Right lobe of liver (tissue), 6 donors: ENCODE measurements at regions not wholly inside any gene's neighbourhood (a gene's known extent, or its start where the extent isn't known, plus 50 kb on each side); places are given as distances from the start of the nearest gene placed in this dataset.
A peak's percentile ranks its signal among the peaks of the same experiment; 100 is the strongest.

Experiments
- ATAC-seq, 4 donors: fragments of 200-7000 bp; cut with Tn5 transposase; one replicate each; pipeline ENCODE4 v1.9.1; 2020; ENCODE audit warnings: mild to moderate bottlenecking in 4 of 4, moderate library complexity in 4 of 4
- DNase-seq, 3 donors: peaks; one replicate each; pipeline ENCODE4 v3.0.0-alpha.2; 2020
- H3K27ac ChIP-seq, 3 donors: fragments of 200-600 bp; one replicate each; pipeline ENCODE4 v1.8.0; 2022
- H3K27me3 ChIP-seq, 2 donors: fragments of 200-600 bp; one replicate each; pipeline ENCODE4 v1.8.0; 2022
- H3K36me3 ChIP-seq, 4 donors: fragments of 200-600 bp; sonication (generic) in 1 of 4; one replicate each; pipeline versions ENCODE4 v1.5.1 to v1.8.0; 2017 to 2022; ENCODE audit warnings: control low read depth in 1 of 4
- H3K4me1 ChIP-seq, 4 donors: fragments of 200-600 bp; sonication (generic) in 1 of 4; one replicate each; pipeline versions ENCODE4 v1.5.1 to v1.8.0; 2017 to 2022; ENCODE audit warnings: control low read depth in 1 of 4
- H3K4me3 ChIP-seq, 3 donors: fragments of 200-600 bp; one replicate each; pipeline ENCODE4 v1.8.0; 2022
- H3K9me3 ChIP-seq, 4 donors: fragments of 200-600 bp; sonication (generic) in 1 of 4; one replicate each; pipeline versions ENCODE4 v1.5.1 to v1.8.0; 2017 to 2022; ENCODE audit warnings: control low read depth in 1 of 4
- CTCF ChIP-seq, 4 donors: fragments of 200-600 bp in 3 of 4; fragments of 450-650 bp in 1 of 4; IDR thresholded peaks; one replicate each; pipeline versions ENCODE4 v1.5.1 to v1.8.0; 2016 to 2022; ENCODE audit warnings: antibody characterized with exemption in 4 of 4, mild to moderate bottlenecking in 2 of 4
- POLR2A ChIP-seq: fragments of 450-650 bp; IDR thresholded peaks from one replicate; pipeline ENCODE4 v1.6.1; 2017; ENCODE audit warnings: antibody characterized with exemption, mild to moderate bottlenecking
- WGBS: methylation state at CpG from one replicate; pipeline ENCODE4 v1.1.6; 2018; ENCODE audit warnings: low coverage, low lambda C conversion rate; ENCODE audit not compliant: insufficient coverage; ENCODE audit errors: missing lambda C conversion rate; 5-methylcytosine and 5-hydroxymethylcytosine counted together
- intact Hi-C, 2 donors: fragments of 100-400 bp; cut with DNase I; formaldehyde crosslinking; loops; one replicate each; pipeline versions ENCODE4 v1.11.2 to v1.14.1; 2022
- donor health status: DM: no; HTN: yes; CAD: no.
- donor health status: DM: no; HTN: no; CAD: no.
- donor health status: DM: no; HTN: no; CAD: no.
- donor health status: DM: no; HTN: yes; CAD: no.
- donor health status: DM: no; HTN: yes; CAD: no.

GRCh38 chr7:54689394-54690049 lies 69.5 kb downstream of the SEC61G start:
- H3K4me1 ChIP-seq: no peaks in the 10 kb centered on the region
- H3K9me3 ChIP-seq: peaks cover 0 to 2% (median 0%) of the 10 kb centered on the region in 4 donors
- no peaks in the 10 kb centered on the region for H3K27me3 ChIP-seq
- 45% methylated on average over 5 of the region's 5 CpGs for WGBS
- peak in 1 of 4 donors; percentile 18 for ATAC-seq
- H3K4me3 ChIP-seq: no peak overlapping the region
- no peaks in the 10 kb centered on the region for H3K36me3 ChIP-seq
- intact Hi-C loops: no loop called here
- TF ChIP-seq CTCF (IDR thresholded peaks at IDR 0.05) (no peak), POLR2A (no peak)
- no peak for DNase-seq
- no peak overlapping the region for H3K27ac ChIP-seq

GRCh38 chr7:54687462-54688212 lies 71.4 kb downstream of the SEC61G start:
- Histone ChIP-seq H3K4me1 (no peaks in the 10 kb centered on the region), H3K27ac (no peak overlapping the region), H3K9me3 (peaks cover 0 to 2% (median 0%) of the 10 kb centered on the region in 4 donors), H3K27me3 (no peaks in the 10 kb centered on the region), H3K4me3 (no peak overlapping the region), H3K36me3 (no peaks in the 10 kb centered on the region)
- no peak for DNase-seq
- 65% methylated on average over 5 of the region's 5 CpGs for WGBS
- TF ChIP-seq POLR2A (no peak), CTCF (IDR thresholded peaks at IDR 0.05) (no peak)
- ATAC-seq: no peak
- intact Hi-C loops: no loop called here

DNA sequence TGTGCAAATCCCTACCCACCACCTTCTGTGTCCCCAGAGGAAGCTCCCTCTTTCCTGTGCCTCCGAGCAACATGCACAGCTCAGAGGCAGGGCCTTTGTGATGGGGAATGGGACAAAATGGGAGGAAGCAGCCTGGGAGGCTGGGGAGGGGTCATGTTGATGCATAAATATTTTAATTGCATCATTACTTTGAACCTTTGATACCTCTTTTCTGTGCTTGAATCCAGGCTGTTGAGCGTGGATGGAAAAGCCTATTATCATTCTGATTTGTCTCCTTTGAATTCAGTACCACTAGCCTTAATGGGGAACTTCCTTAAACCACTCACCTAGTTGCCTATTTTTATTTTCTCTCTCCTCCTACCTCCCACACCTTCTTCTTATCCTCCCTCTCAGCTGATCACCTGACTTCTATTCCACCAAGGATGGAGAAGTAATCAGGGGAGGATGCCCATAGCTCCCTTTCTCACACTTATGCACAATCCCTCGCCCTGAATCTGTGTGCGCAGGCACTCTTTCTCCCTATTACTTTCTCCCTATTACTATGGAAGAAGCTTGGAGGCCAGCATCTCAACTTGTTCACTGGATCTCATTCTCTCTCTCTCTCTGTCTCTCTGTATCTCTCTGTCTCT lies 78.5 kb downstream of the SEC61G start:
- 51% methylated on average over 4 of the region's 4 CpGs for WGBS

GRCh38 chr7:54679490-54679817 lies 79.6 kb downstream of the SEC61G start:
- 79% methylated on average over 3 of the region's 5 CpGs for WGBS
- ATAC-seq: no peak

More for the DNA sequence above, 78.5 kb downstream of the SEC61G start:
- DNase-seq (no peak), ATAC-seq (no peak)
- Histone ChIP-seq H3K4me1 (no peaks in the 10 kb centered on the region), H3K9me3 (peaks cover 0 to 2% (median 0%) of the 10 kb centered on the region in 4 donors), H3K27ac (no peak overlapping the region), H3K27me3 (no peaks in the 10 kb centered on the region), H3K4me3 (no peak overlapping the region), H3K36me3 (no peaks in the 10 kb centered on the region)
- TF ChIP-seq POLR2A (no peak), CTCF (IDR thresholded peaks at IDR 0.05) (no peak)
- intact Hi-C loops: no loop called here

More at GRCh38 chr7:54679490-54679817, 79.6 kb downstream of the SEC61G start:
- no peaks in the 10 kb centered on the region for H3K9me3 ChIP-seq
- H3K27ac ChIP-seq: no peak overlapping the region
- intact Hi-C loops: no loop called here
- H3K36me3 ChIP-seq: no peaks in the 10 kb centered on the region
- H3K4me1 ChIP-seq: no peaks in the 10 kb centered on the region
- no peak overlapping the region for H3K4me3 ChIP-seq
- H3K27me3 ChIP-seq: no peaks in the 10 kb centered on the region
- no peak for DNase-seq
- TF ChIP-seq POLR2A (no peak), CTCF (IDR thresholded peaks at IDR 0.05) (no peak)
